ENCODE measurements at regions not wholly inside any gene's neighbourhood (a gene's known extent, or its start where the extent isn't known, plus 50 kb on each side); places are given as distances from the start of the nearest gene placed in this dataset.

DNA sequence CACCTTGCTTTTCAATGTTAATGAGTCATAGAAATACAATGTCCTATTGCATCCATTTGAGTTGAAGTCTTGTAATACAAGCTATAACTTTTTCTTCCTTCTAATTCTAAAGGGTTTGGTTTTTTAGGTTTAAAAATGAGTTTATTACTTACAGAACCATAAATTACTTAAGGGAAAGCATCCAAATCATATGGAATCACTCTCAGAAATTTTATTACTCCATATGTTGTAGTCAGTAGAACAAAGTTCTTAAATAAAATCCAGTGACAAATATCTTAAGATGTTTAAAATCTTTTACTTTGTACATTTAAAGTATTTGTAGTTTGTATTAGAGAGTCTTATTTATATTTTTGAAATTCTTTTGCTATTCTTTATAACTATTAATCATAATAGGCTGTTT, 253.2 kb downstream of the IPO8 start:
- H3K36me3 ChIP-seq (ENCODE audit: control insufficient read depth in 2 of 2, extremely low read depth in 1 of 2, insufficient read depth in 2 of 2, low read length in 2 of 2), result no peaks in the 10 kb centered on the region
- no peaks in the 10 kb centered on the region for H3K9me1 ChIP-seq (ENCODE audit: control insufficient read depth, extremely low read depth, insufficient read depth, low read length)
- no peaks in the 10 kb centered on the region for H3K79me2 ChIP-seq (ENCODE audit: control insufficient read depth, insufficient read depth, low read length)
- dilution Hi-C loops (cut with MboI; ENCODE audit: extremely low pct_ligation_motif_present, low sequenced_read_pairs), result no loop called here
- H4K20me1 ChIP-seq (ENCODE audit: control insufficient read depth, extremely low read depth, insufficient read depth, low read length), result no peaks in the 10 kb centered on the region
- TF ChIP-seq, protein P1, sequence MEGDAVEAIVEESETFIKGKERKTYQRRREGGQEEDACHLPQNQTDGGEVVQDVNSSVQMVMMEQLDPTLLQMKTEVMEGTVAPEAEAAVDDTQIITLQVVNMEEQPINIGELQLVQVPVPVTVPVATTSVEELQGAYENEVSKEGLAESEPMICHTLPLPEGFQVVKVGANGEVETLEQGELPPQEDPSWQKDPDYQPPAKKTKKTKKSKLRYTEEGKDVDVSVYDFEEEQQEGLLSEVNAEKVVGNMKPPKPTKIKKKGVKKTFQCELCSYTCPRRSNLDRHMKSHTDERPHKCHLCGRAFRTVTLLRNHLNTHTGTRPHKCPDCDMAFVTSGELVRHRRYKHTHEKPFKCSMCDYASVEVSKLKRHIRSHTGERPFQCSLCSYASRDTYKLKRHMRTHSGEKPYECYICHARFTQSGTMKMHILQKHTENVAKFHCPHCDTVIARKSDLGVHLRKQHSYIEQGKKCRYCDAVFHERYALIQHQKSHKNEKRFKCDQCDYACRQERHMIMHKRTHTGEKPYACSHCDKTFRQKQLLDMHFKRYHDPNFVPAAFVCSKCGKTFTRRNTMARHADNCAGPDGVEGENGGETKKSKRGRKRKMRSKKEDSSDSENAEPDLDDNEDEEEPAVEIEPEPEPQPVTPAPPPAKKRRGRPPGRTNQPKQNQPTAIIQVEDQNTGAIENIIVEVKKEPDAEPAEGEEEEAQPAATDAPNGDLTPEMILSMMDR (optimal IDR thresholded peaks at IDR 0.05 in 1 of 3, IDR thresholded peaks at IDR 0.05 in 1 of 3, conservative IDR thresholded peaks at IDR 0.05 in 1 of 3; ENCODE audit: extremely low read depth in 1 of 3, insufficient read depth in 2 of 3, low read length in 3 of 3), result no peak
- TF ChIP-seq EZH2 (IDR thresholded peaks at IDR 0.05; ENCODE audit: low read length), result no peak
- no peaks in the 10 kb centered on the region for H3K4me1 ChIP-seq (ENCODE audit: control insufficient read depth, extremely low read depth, insufficient read depth, low read length)
- H3K9ac ChIP-seq (ENCODE audit: control insufficient read depth, extremely low read depth, insufficient read depth, low read length), result no peak overlapping the region
- no peaks in the 10 kb centered on the region for H3K9me3 ChIP-seq (ENCODE audit: control insufficient read depth, low read depth, low read length)
- FAIRE-seq, result no peak
- no peak overlapping the region for H2AFZ ChIP-seq (ENCODE audit: control insufficient read depth, low read length)
- H3K27ac ChIP-seq (ENCODE audit: control insufficient read depth, insufficient read depth, low read length), result no peak overlapping the region
- no peak overlapping the region for H3K4me2 ChIP-seq (ENCODE audit: control insufficient read depth, extremely low read depth, insufficient read depth, low read depth, low read length)
- no peaks in the 10 kb centered on the region for H3K27me3 ChIP-seq (ENCODE audit: control insufficient read depth, extremely low read depth, insufficient read depth, low read length)
- DNase-seq (ENCODE audit: low read depth, low spot score), result no peak
- no peak overlapping the region for H3K4me3 ChIP-seq (ENCODE audit: control insufficient read depth in 2 of 3, extremely low read depth in 1 of 3, insufficient read depth in 2 of 3, low read depth in 1 of 3, low read length in 3 of 3)

DNA sequence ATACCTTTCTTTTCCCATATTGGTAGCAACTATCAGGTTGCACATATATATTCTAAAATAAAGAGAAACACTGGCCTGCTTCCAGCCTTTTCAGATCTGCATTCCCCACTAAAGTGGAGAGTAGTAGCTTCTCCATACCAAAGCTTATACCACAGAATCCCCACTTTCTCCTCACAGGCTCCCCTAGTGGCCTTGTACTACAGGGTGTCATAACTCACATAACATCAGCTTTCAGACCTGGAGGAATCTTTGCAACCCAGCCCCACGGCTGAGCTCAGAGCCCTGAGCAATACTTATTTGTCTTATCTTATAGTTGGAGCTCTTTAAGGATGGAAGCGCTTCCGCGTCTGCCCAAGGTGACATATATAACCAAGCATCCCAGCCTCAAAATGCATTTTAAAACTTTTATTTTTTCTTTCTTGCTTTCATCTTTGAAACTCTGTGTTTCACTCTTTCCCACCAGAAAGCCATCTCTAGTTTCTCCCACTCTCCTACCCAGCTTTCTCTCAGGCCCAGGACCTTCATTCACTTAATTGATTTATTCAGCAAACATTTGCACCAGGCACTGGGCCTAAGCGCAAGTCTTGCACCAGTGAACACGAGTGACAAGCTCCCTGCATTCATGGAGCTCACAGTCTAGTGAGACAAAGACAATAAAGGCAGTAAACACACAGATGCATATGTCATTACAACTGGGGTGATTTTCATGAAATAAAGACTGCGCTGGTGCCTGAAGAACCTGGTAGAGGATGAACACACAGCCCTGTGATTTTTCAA, 254.7 kb downstream of the IPO8 start:
- Histone ChIP-seq H3K4me2 (ENCODE audit: control insufficient read depth, extremely low read depth, insufficient read depth, low read depth, low read length) (no peak overlapping the region), H3K36me3 (ENCODE audit: control insufficient read depth in 2 of 2, extremely low read depth in 1 of 2, insufficient read depth in 2 of 2, low read length in 2 of 2) (no peaks in the 10 kb centered on the region), H2AFZ (ENCODE audit: control insufficient read depth, low read length) (no peak overlapping the region), H3K27ac (ENCODE audit: control insufficient read depth, insufficient read depth, low read length) (no peak overlapping the region), H3K79me2 (ENCODE audit: control insufficient read depth, insufficient read depth, low read length) (no peaks in the 10 kb centered on the region), H3K4me3 (ENCODE audit: control insufficient read depth in 2 of 3, extremely low read depth in 1 of 3, insufficient read depth in 2 of 3, low read depth in 1 of 3, low read length in 3 of 3) (no peak overlapping the region), H3K9ac (ENCODE audit: control insufficient read depth, extremely low read depth, insufficient read depth, low read length) (no peak overlapping the region), H3K9me3 (ENCODE audit: control insufficient read depth, low read depth, low read length) (no peaks in the 10 kb centered on the region), H4K20me1 (ENCODE audit: control insufficient read depth, extremely low read depth, insufficient read depth, low read length) (no peaks in the 10 kb centered on the region), H3K4me1 (ENCODE audit: control insufficient read depth, extremely low read depth, insufficient read depth, low read length) (no peaks in the 10 kb centered on the region), H3K27me3 (ENCODE audit: control insufficient read depth, extremely low read depth, insufficient read depth, low read length) (no peaks in the 10 kb centered on the region), H3K9me1 (ENCODE audit: control insufficient read depth, extremely low read depth, insufficient read depth, low read length) (no peaks in the 10 kb centered on the region)
- TF ChIP-seq EZH2 (IDR thresholded peaks at IDR 0.05; ENCODE audit: low read length), result no peak
- TF ChIP-seq, protein P1 (optimal IDR thresholded peaks at IDR 0.05 in 1 of 3, IDR thresholded peaks at IDR 0.05 in 1 of 3, conservative IDR thresholded peaks at IDR 0.05 in 1 of 3; ENCODE audit: extremely low read depth in 1 of 3, insufficient read depth in 2 of 3, low read length in 3 of 3), result peak; percentile 31 to 63 (median 54)
- FAIRE-seq, result no peak
- dilution Hi-C loops (cut with MboI; ENCODE audit: extremely low pct_ligation_motif_present, low sequenced_read_pairs), result no loop called here
- DNase-seq (ENCODE audit: low read depth, low spot score), result no peak

Measured in keratinocyte (primary cell).